ENCODE measurements at regions not wholly inside any gene's neighbourhood (a gene's known extent, or its start where the extent isn't known, plus 50 kb on each side); places are given as distances from the start of the nearest gene placed in this dataset.

DNA sequence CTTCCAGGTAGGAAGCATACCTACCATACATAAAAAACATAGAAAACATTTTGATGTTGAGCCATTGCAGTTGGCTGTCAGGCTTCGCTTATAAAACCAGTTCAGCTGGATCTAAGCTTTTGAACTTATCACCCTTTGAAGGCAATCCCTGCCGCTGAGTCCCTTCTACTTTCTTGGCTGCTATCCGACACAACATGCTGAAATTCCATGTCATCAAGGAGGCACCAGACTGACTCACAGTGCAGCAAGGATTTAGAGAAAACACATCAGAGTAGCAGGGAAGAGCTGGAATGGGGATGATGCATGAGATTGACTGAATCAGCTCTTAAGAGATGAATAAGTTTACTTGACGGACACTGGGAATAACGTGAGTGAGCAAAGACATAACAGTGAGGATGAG lies 135.0 kb upstream of the MAN1A1 start:
- DNase-seq (ENCODE audit: low read depth): peak; percentile 89
- H3K4me3 ChIP-seq (ENCODE audit: control insufficient read depth, low read depth, low read length): no peak overlapping the region
- TF ChIP-seq, protein P1, sequence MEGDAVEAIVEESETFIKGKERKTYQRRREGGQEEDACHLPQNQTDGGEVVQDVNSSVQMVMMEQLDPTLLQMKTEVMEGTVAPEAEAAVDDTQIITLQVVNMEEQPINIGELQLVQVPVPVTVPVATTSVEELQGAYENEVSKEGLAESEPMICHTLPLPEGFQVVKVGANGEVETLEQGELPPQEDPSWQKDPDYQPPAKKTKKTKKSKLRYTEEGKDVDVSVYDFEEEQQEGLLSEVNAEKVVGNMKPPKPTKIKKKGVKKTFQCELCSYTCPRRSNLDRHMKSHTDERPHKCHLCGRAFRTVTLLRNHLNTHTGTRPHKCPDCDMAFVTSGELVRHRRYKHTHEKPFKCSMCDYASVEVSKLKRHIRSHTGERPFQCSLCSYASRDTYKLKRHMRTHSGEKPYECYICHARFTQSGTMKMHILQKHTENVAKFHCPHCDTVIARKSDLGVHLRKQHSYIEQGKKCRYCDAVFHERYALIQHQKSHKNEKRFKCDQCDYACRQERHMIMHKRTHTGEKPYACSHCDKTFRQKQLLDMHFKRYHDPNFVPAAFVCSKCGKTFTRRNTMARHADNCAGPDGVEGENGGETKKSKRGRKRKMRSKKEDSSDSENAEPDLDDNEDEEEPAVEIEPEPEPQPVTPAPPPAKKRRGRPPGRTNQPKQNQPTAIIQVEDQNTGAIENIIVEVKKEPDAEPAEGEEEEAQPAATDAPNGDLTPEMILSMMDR (IDR thresholded peaks at IDR 0.05; ENCODE audit: control insufficient read depth, insufficient read depth, low read depth, low read length, missing control alignments): no peak

DNA sequence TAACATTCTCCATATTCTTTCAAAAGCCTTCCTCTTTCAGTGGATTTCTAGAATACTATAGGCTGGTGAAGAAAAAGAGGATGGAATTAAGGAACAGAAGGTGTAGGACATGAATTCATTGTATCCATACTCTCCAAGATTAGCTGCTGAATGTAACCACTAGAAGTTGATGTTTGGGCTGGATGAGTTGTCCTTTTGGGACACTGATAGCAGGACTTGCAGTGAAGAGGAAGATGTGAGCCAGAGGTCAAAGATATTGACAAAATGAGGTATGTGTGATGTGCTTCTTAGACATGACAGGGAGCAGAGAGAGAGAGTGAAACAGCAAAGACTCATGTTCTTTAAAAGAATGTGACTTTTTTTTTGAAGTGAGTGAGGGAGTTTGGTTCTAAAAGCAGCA lies 134.3 kb upstream of the MAN1A1 start:
- no peak overlapping the region for H3K4me3 ChIP-seq (ENCODE audit: control insufficient read depth, low read depth, low read length)
- TF ChIP-seq, protein P1 (IDR thresholded peaks at IDR 0.05; ENCODE audit: control insufficient read depth, insufficient read depth, low read depth, low read length, missing control alignments): no peak
- DNase-seq (ENCODE audit: low read depth): no peak

DNA sequence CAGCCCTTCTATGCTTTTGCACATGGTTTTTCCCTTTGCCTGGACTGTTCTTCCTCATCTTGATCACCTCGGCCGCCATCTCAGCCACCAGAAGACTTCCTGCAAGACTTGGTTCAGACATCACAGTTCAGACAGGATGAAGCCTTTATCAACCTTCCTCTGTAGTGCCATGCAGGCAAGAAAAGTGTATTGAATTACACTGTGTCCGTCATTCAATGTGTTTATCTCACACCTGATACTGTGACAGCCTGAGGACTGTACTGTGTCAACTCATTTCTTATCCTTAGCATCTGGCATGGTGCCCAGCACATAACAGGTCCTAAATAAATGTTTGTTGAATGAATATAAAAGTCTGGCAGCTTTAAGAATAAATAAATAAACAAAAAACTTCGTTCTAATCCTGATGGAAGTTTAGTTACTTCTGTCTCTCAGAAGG lies 133.3 kb upstream of the MAN1A1 start:
- TF ChIP-seq, protein P1 (IDR thresholded peaks at IDR 0.05; ENCODE audit: control insufficient read depth, insufficient read depth, low read depth, low read length, missing control alignments): no peak
- no peak overlapping the region for H3K4me3 ChIP-seq (ENCODE audit: control insufficient read depth, low read depth, low read length)
- no peak for DNase-seq (ENCODE audit: low read depth)

DNA sequence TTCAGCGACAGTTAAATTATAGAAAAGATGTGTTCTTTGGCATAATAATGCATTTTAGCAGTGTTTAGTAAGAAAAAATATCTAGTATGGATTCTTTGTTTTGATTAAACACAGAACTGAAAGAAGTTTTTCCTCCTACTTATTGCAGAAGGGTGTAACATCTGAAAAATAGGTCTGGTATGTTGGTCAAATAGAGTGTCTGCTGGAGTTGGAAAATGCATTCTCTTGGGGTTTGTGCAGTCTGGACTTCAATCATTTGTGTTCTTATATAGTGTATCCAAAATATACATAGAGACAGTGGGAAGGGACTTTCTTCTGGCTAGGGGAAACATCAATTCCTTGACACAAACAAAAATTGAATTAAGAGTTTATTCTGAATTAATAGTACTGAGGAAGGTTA lies 132.4 kb upstream of the MAN1A1 start:
- no peak for DNase-seq (ENCODE audit: low read depth)
- TF ChIP-seq, protein P1 (IDR thresholded peaks at IDR 0.05; ENCODE audit: control insufficient read depth, insufficient read depth, low read depth, low read length, missing control alignments): no peak

DNA sequence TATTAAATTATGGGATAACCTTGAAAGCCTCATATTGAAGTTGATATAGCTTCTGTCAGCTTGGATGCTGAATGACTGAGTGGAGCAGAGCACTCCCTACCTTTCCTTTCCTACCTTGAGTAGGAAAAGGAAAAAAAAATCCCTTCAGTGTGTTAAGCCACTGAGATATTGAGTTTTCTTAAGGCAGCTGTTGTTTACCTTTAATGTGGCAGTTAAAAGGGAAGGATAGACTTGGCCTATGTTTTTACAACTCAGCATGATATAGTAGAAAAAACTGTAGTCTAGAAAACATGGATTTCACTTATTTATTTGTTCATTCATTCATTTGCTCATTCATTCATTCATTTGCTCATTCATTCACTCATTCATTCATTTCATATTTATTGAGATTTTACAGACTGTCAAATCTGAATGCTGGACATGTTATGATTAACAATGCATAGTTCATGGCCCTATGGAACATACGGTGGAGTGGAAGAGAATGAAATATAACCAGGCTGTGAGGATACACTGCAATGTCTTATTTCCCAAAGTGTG lies 131.5 kb upstream of the MAN1A1 start:
- H3K4me3 ChIP-seq (ENCODE audit: control insufficient read depth, low read depth, low read length): no peak overlapping the region
- no peak for DNase-seq (ENCODE audit: low read depth)
- TF ChIP-seq, protein P1 (IDR thresholded peaks at IDR 0.05; ENCODE audit: control insufficient read depth, insufficient read depth, low read depth, low read length, missing control alignments): no peak

More for the DNA sequence above, 132.4 kb upstream of the MAN1A1 start:
- no peak overlapping the region for H3K4me3 ChIP-seq (ENCODE audit: control insufficient read depth, low read depth, low read length)

DNA sequence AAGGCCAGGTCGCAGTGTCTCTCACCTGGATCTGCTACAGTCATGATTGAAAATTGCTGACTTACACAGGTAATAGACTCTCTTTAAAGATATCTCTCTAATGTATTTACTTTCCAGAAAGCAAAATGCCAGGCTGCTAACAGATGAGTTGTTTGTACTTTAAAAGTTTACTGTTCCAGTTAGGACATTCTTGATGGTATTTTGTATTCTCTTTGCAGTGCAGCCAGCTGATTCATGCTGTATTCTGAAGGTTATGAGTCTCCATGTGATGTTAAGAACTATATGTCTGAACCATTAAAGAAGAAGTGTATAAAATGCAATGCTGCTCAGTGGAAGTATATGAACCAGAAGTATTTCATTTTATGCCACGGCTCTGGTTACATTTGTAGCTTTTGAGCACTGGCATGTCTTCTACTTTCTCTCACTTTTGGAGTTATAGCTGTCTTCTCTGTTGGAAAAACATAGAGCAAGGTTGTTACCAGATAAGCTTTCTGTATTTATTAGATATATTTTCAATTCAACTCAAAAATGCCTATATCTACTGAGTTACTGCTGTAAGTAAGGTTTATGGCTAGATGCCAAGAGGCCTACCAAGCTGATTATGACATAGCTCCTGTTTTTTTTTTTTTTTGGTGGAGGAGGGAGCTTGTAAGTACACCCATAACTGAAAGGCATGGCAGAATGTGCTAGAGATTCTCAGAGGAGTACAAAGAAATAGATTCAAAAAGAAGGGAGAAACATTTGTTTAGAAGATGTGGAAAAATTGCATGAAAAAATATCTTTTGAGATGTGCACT lies 130.5 kb upstream of the MAN1A1 start:
- no peak overlapping the region for H3K4me3 ChIP-seq (ENCODE audit: control insufficient read depth, low read depth, low read length)
- peak; percentile 41 for DNase-seq (ENCODE audit: low read depth)
- TF ChIP-seq, protein P1 (IDR thresholded peaks at IDR 0.05; ENCODE audit: control insufficient read depth, insufficient read depth, low read depth, low read length, missing control alignments): no peak
